ENCODE measurements at regions not wholly inside any gene's neighbourhood (a gene's known extent, or its start where the extent isn't known, plus 50 kb on each side); places are given as distances from the start of the nearest gene placed in this dataset.

GRCh38 chr2:67135208-67135607 is 261.9 kb upstream of the ETAA1 start:
- TF ChIP-seq, protein P1, sequence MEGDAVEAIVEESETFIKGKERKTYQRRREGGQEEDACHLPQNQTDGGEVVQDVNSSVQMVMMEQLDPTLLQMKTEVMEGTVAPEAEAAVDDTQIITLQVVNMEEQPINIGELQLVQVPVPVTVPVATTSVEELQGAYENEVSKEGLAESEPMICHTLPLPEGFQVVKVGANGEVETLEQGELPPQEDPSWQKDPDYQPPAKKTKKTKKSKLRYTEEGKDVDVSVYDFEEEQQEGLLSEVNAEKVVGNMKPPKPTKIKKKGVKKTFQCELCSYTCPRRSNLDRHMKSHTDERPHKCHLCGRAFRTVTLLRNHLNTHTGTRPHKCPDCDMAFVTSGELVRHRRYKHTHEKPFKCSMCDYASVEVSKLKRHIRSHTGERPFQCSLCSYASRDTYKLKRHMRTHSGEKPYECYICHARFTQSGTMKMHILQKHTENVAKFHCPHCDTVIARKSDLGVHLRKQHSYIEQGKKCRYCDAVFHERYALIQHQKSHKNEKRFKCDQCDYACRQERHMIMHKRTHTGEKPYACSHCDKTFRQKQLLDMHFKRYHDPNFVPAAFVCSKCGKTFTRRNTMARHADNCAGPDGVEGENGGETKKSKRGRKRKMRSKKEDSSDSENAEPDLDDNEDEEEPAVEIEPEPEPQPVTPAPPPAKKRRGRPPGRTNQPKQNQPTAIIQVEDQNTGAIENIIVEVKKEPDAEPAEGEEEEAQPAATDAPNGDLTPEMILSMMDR (IDR thresholded peaks at IDR 0.05) = no peak
- no peak for TF ChIP-seq POLR2AphosphoS5 (IDR thresholded peaks at IDR 0.05; ENCODE audit: low read depth, low read length)
- TF ChIP-seq REST (IDR thresholded peaks at IDR 0.05; ENCODE audit: insufficient read depth in 1 of 2, low read depth in 2 of 2, low read length in 1 of 2) = no peak
- no peak for TF ChIP-seq TCF7L2 (IDR thresholded peaks at IDR 0.05; ENCODE audit: low read depth, low read length)
- TF ChIP-seq SIN3A (IDR thresholded peaks at IDR 0.05; ENCODE audit: borderline replicate concordance, insufficient read depth, low read depth, low read length) = no peak
